ENCODE measurements at regions not wholly inside any gene's neighbourhood (a gene's known extent, or its start where the extent isn't known, plus 50 kb on each side); places are given as distances from the start of the nearest gene placed in this dataset.

DNA sequence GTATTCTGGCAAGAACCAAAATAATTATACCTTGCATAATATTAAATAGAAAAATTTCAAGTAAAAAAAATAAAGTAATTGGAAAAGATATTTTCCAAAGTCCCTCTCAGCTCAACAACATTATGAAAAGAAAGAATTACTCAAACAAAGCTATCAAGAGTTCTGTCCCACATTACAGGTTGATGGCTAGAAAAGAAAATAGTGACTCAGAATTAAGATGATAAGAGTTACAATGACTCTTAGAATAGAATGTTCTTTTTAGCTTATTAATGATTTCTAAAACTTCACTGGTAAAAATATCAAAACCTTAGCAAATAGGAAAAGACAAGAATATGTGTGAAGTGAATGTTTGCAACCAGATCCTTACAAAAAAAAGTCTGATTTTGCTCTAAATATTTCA, 312.5 kb upstream of the PDGFD start:
- Histone ChIP-seq H3K4me3 (ENCODE audit: low read length) (no peak overlapping the region), H3K9me3 (replicated peaks; ENCODE audit: insufficient read depth, low read length) (no peaks in the 10 kb centered on the region), H3K36me3 (replicated peaks; ENCODE audit: insufficient read depth, low read length) (no peaks in the 10 kb centered on the region), H2AFZ (ENCODE audit: low read length) (no peak overlapping the region), H3F3A (ENCODE audit: insufficient read depth, low read length) (no peaks in the 10 kb centered on the region), H3K9ac (ENCODE audit: low read length) (no peak overlapping the region), H3K27me3 (replicated peaks; ENCODE audit: insufficient read depth, low read length) (no peaks in the 10 kb centered on the region), H3K9me2 (replicated peaks; ENCODE audit: insufficient read depth, low read length) (no peaks in the 10 kb centered on the region), H3K79me2 (ENCODE audit: low read length) (no peaks in the 10 kb centered on the region), H3K4me1 (ENCODE audit: low read length) (no peaks in the 10 kb centered on the region), H3K27ac (ENCODE audit: low read length) (no peak overlapping the region), H3K4me2 (ENCODE audit: low read depth, low read length) (no peak overlapping the region), H4K20me1 (ENCODE audit: insufficient read depth, low read length) (no peaks in the 10 kb centered on the region)
- TF ChIP-seq EZH2phosphoT487 (IDR thresholded peaks at IDR 0.05; ENCODE audit: low read length) (no peak), EZH2 (optimal IDR thresholded peaks at IDR 0.05; ENCODE audit: low read depth, low read length) (no peak)
- TF ChIP-seq, protein P1, sequence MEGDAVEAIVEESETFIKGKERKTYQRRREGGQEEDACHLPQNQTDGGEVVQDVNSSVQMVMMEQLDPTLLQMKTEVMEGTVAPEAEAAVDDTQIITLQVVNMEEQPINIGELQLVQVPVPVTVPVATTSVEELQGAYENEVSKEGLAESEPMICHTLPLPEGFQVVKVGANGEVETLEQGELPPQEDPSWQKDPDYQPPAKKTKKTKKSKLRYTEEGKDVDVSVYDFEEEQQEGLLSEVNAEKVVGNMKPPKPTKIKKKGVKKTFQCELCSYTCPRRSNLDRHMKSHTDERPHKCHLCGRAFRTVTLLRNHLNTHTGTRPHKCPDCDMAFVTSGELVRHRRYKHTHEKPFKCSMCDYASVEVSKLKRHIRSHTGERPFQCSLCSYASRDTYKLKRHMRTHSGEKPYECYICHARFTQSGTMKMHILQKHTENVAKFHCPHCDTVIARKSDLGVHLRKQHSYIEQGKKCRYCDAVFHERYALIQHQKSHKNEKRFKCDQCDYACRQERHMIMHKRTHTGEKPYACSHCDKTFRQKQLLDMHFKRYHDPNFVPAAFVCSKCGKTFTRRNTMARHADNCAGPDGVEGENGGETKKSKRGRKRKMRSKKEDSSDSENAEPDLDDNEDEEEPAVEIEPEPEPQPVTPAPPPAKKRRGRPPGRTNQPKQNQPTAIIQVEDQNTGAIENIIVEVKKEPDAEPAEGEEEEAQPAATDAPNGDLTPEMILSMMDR (IDR thresholded peaks at IDR 0.05; ENCODE audit: low read length), result no peak
- DNase-seq, result no peak

DNA sequence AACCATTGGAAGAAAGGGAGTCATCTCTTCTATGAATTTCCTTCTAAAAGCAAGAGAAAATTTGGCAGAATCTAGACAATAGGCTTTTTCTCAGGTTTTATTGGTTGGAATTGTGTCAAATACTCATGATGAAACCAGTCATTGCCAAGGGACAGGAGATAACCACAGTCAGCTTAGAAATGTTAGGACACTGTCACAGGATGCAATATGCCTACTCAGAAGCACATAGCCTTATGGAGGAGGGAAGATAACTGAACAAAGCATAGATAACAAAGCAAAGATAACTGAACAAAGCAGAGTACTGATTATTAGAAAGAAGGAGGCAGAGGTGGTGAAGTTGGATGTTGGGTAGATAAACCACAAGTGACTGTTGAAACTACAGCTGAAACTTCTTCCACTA, 303.5 kb upstream of the PDGFD start:
- Histone ChIP-seq H3K9me2 (replicated peaks; ENCODE audit: insufficient read depth, low read length) (no peaks in the 10 kb centered on the region), H3K27me3 (replicated peaks; ENCODE audit: insufficient read depth, low read length) (no peaks in the 10 kb centered on the region), H4K20me1 (ENCODE audit: insufficient read depth, low read length) (no peaks in the 10 kb centered on the region), H3F3A (ENCODE audit: insufficient read depth, low read length) (no peaks in the 10 kb centered on the region), H3K36me3 (replicated peaks; ENCODE audit: insufficient read depth, low read length) (no peaks in the 10 kb centered on the region), H2AFZ (ENCODE audit: low read length) (no peak overlapping the region), H3K79me2 (ENCODE audit: low read length) (no peaks in the 10 kb centered on the region), H3K4me3 (ENCODE audit: low read length) (no peak overlapping the region), H3K9me3 (replicated peaks; ENCODE audit: insufficient read depth, low read length) (no peaks in the 10 kb centered on the region), H3K4me2 (ENCODE audit: low read depth, low read length) (no peak overlapping the region), H3K9ac (ENCODE audit: low read length) (no peak overlapping the region), H3K27ac (ENCODE audit: low read length) (no peak overlapping the region), H3K4me1 (ENCODE audit: low read length) (no peaks in the 10 kb centered on the region)
- no peak for DNase-seq
- no peak for TF ChIP-seq EZH2 (optimal IDR thresholded peaks at IDR 0.05; ENCODE audit: low read depth, low read length)

DNA sequence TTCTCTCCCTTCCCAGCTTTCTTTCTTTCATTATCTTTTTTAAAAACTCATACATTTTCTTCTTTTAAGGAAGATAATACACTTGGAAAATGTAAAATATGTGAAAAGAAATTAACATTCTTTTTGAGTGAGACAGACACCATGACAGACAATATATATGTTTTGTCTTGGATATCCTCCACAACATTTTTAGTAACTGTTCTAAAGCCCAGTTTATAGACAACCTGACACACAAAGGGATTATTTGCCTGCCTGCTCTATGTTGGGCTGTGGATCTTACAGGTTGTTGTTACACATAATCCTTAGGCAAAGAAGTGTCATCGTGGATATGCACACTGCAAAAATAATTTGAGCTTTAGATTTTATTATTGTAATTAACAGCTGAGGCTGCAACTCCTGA, 301.4 kb upstream of the PDGFD start:
- DNase-seq, result no peak
- H2AFZ ChIP-seq (ENCODE audit: low read length), result no peak overlapping the region
- TF ChIP-seq EZH2phosphoT487 (IDR thresholded peaks at IDR 0.05; ENCODE audit: low read length) (no peak), EZH2 (optimal IDR thresholded peaks at IDR 0.05; ENCODE audit: low read depth, low read length) (no peak)
- TF ChIP-seq, protein P1 (IDR thresholded peaks at IDR 0.05; ENCODE audit: low read length), result no peak
- H3K4me2 ChIP-seq (ENCODE audit: low read depth, low read length), result no peak overlapping the region
- H3K9me3 ChIP-seq (replicated peaks; ENCODE audit: insufficient read depth, low read length), result no peaks in the 10 kb centered on the region
- H3K27ac ChIP-seq (ENCODE audit: low read length), result no peak overlapping the region
- H3K9me2 ChIP-seq (replicated peaks; ENCODE audit: insufficient read depth, low read length), result no peaks in the 10 kb centered on the region
- H3K27me3 ChIP-seq (replicated peaks; ENCODE audit: insufficient read depth, low read length), result no peaks in the 10 kb centered on the region
- no peaks in the 10 kb centered on the region for H3K4me1 ChIP-seq (ENCODE audit: low read length)
- no peaks in the 10 kb centered on the region for H4K20me1 ChIP-seq (ENCODE audit: insufficient read depth, low read length)
- no peaks in the 10 kb centered on the region for H3K79me2 ChIP-seq (ENCODE audit: low read length)
- no peaks in the 10 kb centered on the region for H3K36me3 ChIP-seq (replicated peaks; ENCODE audit: insufficient read depth, low read length)
- no peaks in the 10 kb centered on the region for H3F3A ChIP-seq (ENCODE audit: insufficient read depth, low read length)
- no peak overlapping the region for H3K4me3 ChIP-seq (ENCODE audit: low read length)
- no peak overlapping the region for H3K9ac ChIP-seq (ENCODE audit: low read length)

DNA sequence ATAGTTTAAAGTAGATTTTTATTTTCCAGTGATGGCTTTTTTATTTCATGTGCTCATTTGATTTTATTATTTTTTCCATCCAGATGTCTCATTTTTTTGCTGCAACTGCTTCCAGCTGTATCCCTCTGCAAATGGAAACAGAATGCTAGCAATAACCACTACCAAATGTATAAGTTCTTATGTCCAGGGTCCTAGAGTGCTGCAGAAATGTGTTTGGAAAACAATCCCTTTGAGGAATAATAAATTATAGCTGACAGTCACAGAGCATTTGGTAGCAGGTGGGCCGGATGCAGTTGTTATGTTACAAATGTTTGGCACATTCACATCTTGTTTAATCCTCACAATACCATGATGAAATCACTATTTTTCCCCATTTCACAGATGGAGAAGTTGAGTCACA, 300.7 kb upstream of the PDGFD start:
- Histone ChIP-seq H3K4me2 (ENCODE audit: low read depth, low read length) (no peak overlapping the region), H3K36me3 (replicated peaks; ENCODE audit: insufficient read depth, low read length) (no peaks in the 10 kb centered on the region), H3K4me3 (ENCODE audit: low read length) (no peak overlapping the region), H3K27me3 (replicated peaks; ENCODE audit: insufficient read depth, low read length) (no peaks in the 10 kb centered on the region), H3K9me2 (replicated peaks; ENCODE audit: insufficient read depth, low read length) (no peaks in the 10 kb centered on the region), H3K9me3 (replicated peaks; ENCODE audit: insufficient read depth, low read length) (no peaks in the 10 kb centered on the region), H2AFZ (ENCODE audit: low read length) (no peak overlapping the region), H4K20me1 (ENCODE audit: insufficient read depth, low read length) (no peaks in the 10 kb centered on the region), H3K27ac (ENCODE audit: low read length) (no peak overlapping the region), H3F3A (ENCODE audit: insufficient read depth, low read length) (no peaks in the 10 kb centered on the region), H3K79me2 (ENCODE audit: low read length) (no peaks in the 10 kb centered on the region), H3K9ac (ENCODE audit: low read length) (no peak overlapping the region), H3K4me1 (ENCODE audit: low read length) (no peaks in the 10 kb centered on the region)
- TF ChIP-seq, protein P1 (IDR thresholded peaks at IDR 0.05; ENCODE audit: low read length), result no peak
- TF ChIP-seq EZH2 (optimal IDR thresholded peaks at IDR 0.05; ENCODE audit: low read depth, low read length), result no peak
- TF ChIP-seq EZH2phosphoT487 (IDR thresholded peaks at IDR 0.05; ENCODE audit: low read length), result no peak
- DNase-seq, result no peak
